SK-N-SH (cell line): ENCODE measurements at regions not wholly inside any gene's neighbourhood (a gene's known extent, or its start where the extent isn't known, plus 50 kb on each side); places are given as distances from the start of the nearest gene placed in this dataset.

Experiments
- CTCF ChIA-PET: fragments of 300-600, 350-600 bp; formaldehyde crosslinking; extraction: SDS; loops from one replicate; lab custom pipeline; 2021; lab: Yijun Ruan, JAX
- POLR2A ChIA-PET: fragments of 350-600 bp; sonication (Branson Sonifier 250); formaldehyde crosslinking; extraction: SDS; loops from one replicate; lab custom pipeline; 2020; ENCODE audit warnings: antibody characterized with exemption, inconsistent platforms; lab: Yijun Ruan, JAX
- DNase-seq: peaks from one replicate; pipeline ENCODE4 v3.0.0; 2012
- H2AFZ ChIP-seq: fragments of 200-600 bp; sonication (generic); 2 replicates; pipeline ENCODE4 v1.8.1; 2016; ENCODE audit warnings: antibody characterized with exemption, mild to moderate bottlenecking, low read depth
- H3F3A ChIP-seq: fragments of 200-600 bp; sonication (generic); replicated peaks from 2 replicates; pipeline ENCODE3; 2016; ENCODE audit warnings: antibody characterized with exemption, mild to moderate bottlenecking; ENCODE audit not compliant: insufficient read depth
- H3K27ac ChIP-seq, 2 experiments: fragments of 200-500 bp in 1 of 2; fragments of 200-600 bp in 1 of 2; sonication (Bioruptor generic) in 1 of 2; sonication (generic), shearing (Covaris generic) in 1 of 2; 2 replicates each; pipeline versions ENCODE4 v1.5.1 to v1.6.1; 2014 to 2016; ENCODE audit warnings: low read depth in 2 of 2, inconsistent platforms in 1 of 2, low read length in 1 of 2, mild to moderate bottlenecking in 1 of 2, mixed read lengths in 1 of 2
- H3K27me3 ChIP-seq: fragments of 200-600 bp; sonication (generic), shearing (Covaris generic); 2 replicates; pipeline ENCODE4 v1.6.1; 2016; ENCODE audit warnings: mixed run types; ENCODE audit not compliant: insufficient read depth
- H3K36me3 ChIP-seq, 2 experiments: fragments of 200-500 bp in 1 of 2; fragments of 200-600 bp in 1 of 2; sonication (Bioruptor generic) in 1 of 2; sonication (generic) in 1 of 2; replicated peaks in 1 of 2; 2 replicates each; pipeline versions ENCODE3 to v1.5.1; 2014 to 2016; ENCODE audit warnings: low read length in 1 of 2, mild to moderate bottlenecking in 1 of 2; ENCODE audit not compliant: insufficient read depth in 2 of 2, control insufficient read depth in 1 of 2
- H3K4me1 ChIP-seq, 2 experiments: fragments of 200-500 bp in 1 of 2; fragments of 200-600 bp in 1 of 2; sonication (Bioruptor generic) in 1 of 2; sonication (generic), shearing (Covaris generic) in 1 of 2; 2 replicates each; pipeline versions ENCODE4 v1.5.1 to v1.6.1; 2014 to 2016; ENCODE audit warnings: low read depth in 1 of 2, low read length in 1 of 2, mixed run types in 1 of 2; ENCODE audit not compliant: insufficient read depth in 2 of 2, control insufficient read depth in 1 of 2
- H3K4me2 ChIP-seq: fragments of 200-600 bp; sonication (generic), shearing (Covaris generic); 2 replicates; pipeline ENCODE4 v1.6.1; 2017; ENCODE audit warnings: mixed run types
- H3K4me3 ChIP-seq, 2 experiments: fragments of 200-500 bp in 1 of 2; fragments of 200-600 bp in 1 of 2; sonication (Bioruptor generic) in 1 of 2; sonication (generic), shearing (Covaris generic) in 1 of 2; 2 replicates each; pipeline versions ENCODE4 v1.5.1 to v1.8.1; 2014 to 2016; ENCODE audit warnings: low read depth in 2 of 2, inconsistent platforms in 1 of 2, low read length in 1 of 2, mild to moderate bottlenecking in 1 of 2, mixed read lengths in 1 of 2, moderate library complexity in 1 of 2
- H3K79me2 ChIP-seq: fragments of 200-600 bp; sonication (generic); 2 replicates; pipeline ENCODE4 v1.8.1; 2017; ENCODE audit warnings: mild to moderate bottlenecking; ENCODE audit not compliant: insufficient read depth
- H3K9ac ChIP-seq: fragments of 200-600 bp; sonication (generic); 2 replicates; pipeline ENCODE4 v1.6.1; 2017; ENCODE audit warnings: mixed run types
- H3K9me2 ChIP-seq: fragments of 200-600 bp; sonication (generic); 2 replicates; pipeline ENCODE4 v1.6.1; 2017; ENCODE audit warnings: mixed run types
- H3K9me3 ChIP-seq: fragments of 200-600 bp; sonication (generic); 2 replicates; pipeline ENCODE4 v1.6.1; 2017; ENCODE audit warnings: mixed run types, mild to moderate bottlenecking, moderate library complexity
- H4K20me1 ChIP-seq: fragments of 200-600 bp; sonication (generic); 2 replicates; pipeline ENCODE4 v1.6.1; 2017; ENCODE audit warnings: mild to moderate bottlenecking, mixed run types; ENCODE audit not compliant: insufficient read depth
- CHD2 ChIP-seq: fragments of 150-350 bp; IDR thresholded peaks from 2 replicates; pipeline ENCODE4 v1.6.1; 2018; ENCODE audit warnings: low read length; ENCODE audit not compliant: partially characterized antibody
- ELF1 ChIP-seq: IDR thresholded peaks from 2 replicates; pipeline ENCODE4 v1.4.0; 2012
- EP300 ChIP-seq, 2 experiments: IDR thresholded peaks; 2 replicates each; pipeline versions ENCODE4 v1.4.0 to v1.6.1; 2012; ENCODE audit warnings: borderline replicate concordance in 1 of 2, low read depth in 1 of 2, low read length in 1 of 2
- FOSL2 ChIP-seq: IDR thresholded peaks from 2 replicates; pipeline ENCODE4 v1.4.0; 2012; ENCODE audit warnings: low read depth, mild to moderate bottlenecking, moderate library complexity, borderline replicate concordance
- GABPA ChIP-seq: IDR thresholded peaks from 2 replicates; pipeline ENCODE4 v1.4.0; 2012; ENCODE audit warnings: low read depth, mild to moderate bottlenecking
- GATA2 ChIP-seq: sonication (generic); formaldehyde crosslinking; IDR thresholded peaks from 2 replicates; pipeline ENCODE4 v1.5.0; 2020; ENCODE audit warnings: mild to moderate bottlenecking, missing genetic modification reagents
- MAX ChIP-seq: IDR thresholded peaks from 2 replicates; pipeline ENCODE4 v1.4.0; 2012; ENCODE audit warnings: low read depth
- RAD21 ChIP-seq: IDR thresholded peaks from 2 replicates; pipeline ENCODE4 v1.6.1; 2012; ENCODE audit warnings: mild to moderate bottlenecking, low read length
- REST ChIP-seq: IDR thresholded peaks from 2 replicates; pipeline ENCODE4 v1.6.1; 2012; ENCODE audit warnings: mild to moderate bottlenecking, low read depth, low read length, moderate library complexity
- SMC3 ChIP-seq: IDR thresholded peaks from 2 replicates; pipeline ENCODE4 v1.6.1; 2012; ENCODE audit warnings: low read depth, low read length, improper control_type of control experiment
- TCF12 ChIP-seq: IDR thresholded peaks from 2 replicates; pipeline ENCODE4 v1.4.0; 2012
- TEAD4 ChIP-seq: IDR thresholded peaks from 2 replicates; pipeline ENCODE4 v1.4.0; 2012; ENCODE audit warnings: mild to moderate bottlenecking, borderline replicate concordance; ENCODE audit not compliant: insufficient read depth
- YY1 ChIP-seq: IDR thresholded peaks from 2 replicates; pipeline ENCODE4 v1.4.0; 2012; ENCODE audit warnings: low read depth, mild to moderate bottlenecking
- WGBS: methylation state at CpG from one replicate; pipeline ENCODE4 v1.1.6; 2017; ENCODE audit warnings: low lambda C conversion rate; 5-methylcytosine and 5-hydroxymethylcytosine counted together

DNA sequence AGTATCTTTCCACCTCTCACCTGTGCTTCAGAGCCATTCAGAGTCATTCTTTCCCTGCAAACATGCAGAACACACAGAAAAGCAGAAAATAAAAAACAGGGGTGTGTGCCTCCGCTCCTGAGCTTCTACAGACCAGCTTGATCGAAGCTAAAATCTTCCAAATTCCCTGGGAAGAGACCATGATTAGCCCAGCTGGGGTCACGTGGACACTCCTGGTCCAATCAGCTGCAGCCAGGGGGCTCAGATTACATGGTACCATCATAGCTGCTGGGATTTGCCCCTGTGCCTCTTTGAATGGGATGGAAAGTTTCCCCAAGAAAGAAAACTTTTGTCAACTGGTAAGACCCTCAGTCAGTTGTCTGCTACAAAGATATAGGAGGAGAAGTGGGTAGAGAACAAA, 159.9 kb downstream of the TMEM114 start:
- no peak overlapping the region for H3K27ac ChIP-seq
- WGBS = 9% methylated on average over 3 of the region's 3 CpGs
- DNase-seq = no peak
- H3K9ac ChIP-seq = no peak overlapping the region
- CTCF ChIA-PET = no interaction called here
- no peak overlapping the region for H2AFZ ChIP-seq
- no peaks in the 10 kb centered on the region for H4K20me1 ChIP-seq
- H3K27me3 ChIP-seq = no peaks in the 10 kb centered on the region
- H3K9me3 ChIP-seq = no peaks in the 10 kb centered on the region
- no peaks in the 10 kb centered on the region for H3K79me2 ChIP-seq
- no peak overlapping the region for H3K4me2 ChIP-seq
- H3K36me3 ChIP-seq = no peaks in the 10 kb centered on the region
- POLR2A ChIA-PET = no interaction called here
- H3K4me3 ChIP-seq = no peak overlapping the region
- no peaks in the 10 kb centered on the region for H3K9me2 ChIP-seq
- TF ChIP-seq EP300 (IDR thresholded peaks at IDR 0.05; ENCODE audit: borderline replicate concordance in 1 of 2, low read depth in 1 of 2, low read length in 1 of 2) (no peak), GATA2 (CRISPR knock-in tag) (no peak), TEAD4 (no peak), MAX (no peak), TCF12 (no peak), GABPA (no peak), CHD2 (no peak), REST (no peak), RAD21 (no peak), YY1 (no peak), FOSL2 (no peak)
- H3F3A ChIP-seq = no peaks in the 10 kb centered on the region
- no peaks in the 10 kb centered on the region for H3K4me1 ChIP-seq

DNA sequence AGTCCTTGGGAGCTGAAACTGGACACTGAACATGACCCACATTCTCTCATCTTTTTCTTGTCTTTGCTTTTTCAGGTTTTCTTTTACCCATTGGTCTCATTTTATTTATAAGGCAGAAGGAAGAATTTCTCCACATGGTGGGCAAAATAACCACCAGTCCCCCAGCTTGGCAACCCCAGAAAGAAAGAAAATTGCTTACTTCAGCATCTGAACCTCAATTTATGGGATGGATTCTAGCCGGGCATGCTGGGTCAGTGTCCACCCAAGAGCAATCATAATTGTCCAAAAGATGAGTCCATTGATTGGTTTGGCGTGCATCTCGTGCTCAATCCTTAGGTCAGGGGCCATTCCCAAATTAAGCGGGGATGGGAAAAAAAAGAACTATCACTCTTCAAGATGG, 163.7 kb downstream of the TMEM114 start:
- no peaks in the 10 kb centered on the region for H3F3A ChIP-seq
- no peak overlapping the region for H2AFZ ChIP-seq
- H3K79me2 ChIP-seq = no peaks in the 10 kb centered on the region
- no peaks in the 10 kb centered on the region for H4K20me1 ChIP-seq
- DNase-seq = no peak
- H3K9me3 ChIP-seq = no peaks in the 10 kb centered on the region
- no peak overlapping the region for H3K4me2 ChIP-seq
- POLR2A ChIA-PET = no interaction called here
- WGBS = 26% methylated on average over 4 of the region's 4 CpGs
- no peaks in the 10 kb centered on the region for H3K27me3 ChIP-seq
- no peaks in the 10 kb centered on the region for H3K4me1 ChIP-seq
- TF ChIP-seq CHD2 (no peak), ELF1 (no peak), SMC3 (no peak)
- H3K36me3 ChIP-seq = no peaks in the 10 kb centered on the region
- H3K9me2 ChIP-seq = no peaks in the 10 kb centered on the region
- H3K4me3 ChIP-seq = no peak overlapping the region
- CTCF ChIA-PET = interaction anchor here (1.3 kb wide), 1 partner anchor 67 kb away, joined by 3 read pairs; no protein-coding TSS in a partner anchor
- no peak overlapping the region for H3K27ac ChIP-seq
- no peak overlapping the region for H3K9ac ChIP-seq
